ENCODE measurements at regions not wholly inside any gene's neighbourhood (a gene's known extent, or its start where the extent isn't known, plus 50 kb on each side); places are given as distances from the start of the nearest gene placed in this dataset.

- DNase-seq (ENCODE audit: low read depth) = no peak
- CTCF ChIA-PET = interaction anchor here (1.6 kb wide), 1 partner anchor 9 kb away, joined by 5 read pairs; no protein-coding TSS in a partner anchor
- POLR2A ChIA-PET = no interaction called here
- no peak for TF ChIP-seq CTCF (IDR thresholded peaks at IDR 0.05; ENCODE audit: insufficient read depth, low read depth, low read length)
- Histone ChIP-seq H3K27me3 (ENCODE audit: control insufficient read depth, insufficient read depth, low read length) (no peaks in the 10 kb centered on the region), H3K36me3 (ENCODE audit: control insufficient read depth, insufficient read depth, low read length) (no peaks in the 10 kb centered on the region), H3K4me3 (ENCODE audit: low read depth, low read length) (no peak overlapping the region)
These were observed 261.4 kb upstream of the USP15 start for GRCh38 chr12:61998791-61999190.

DNA sequence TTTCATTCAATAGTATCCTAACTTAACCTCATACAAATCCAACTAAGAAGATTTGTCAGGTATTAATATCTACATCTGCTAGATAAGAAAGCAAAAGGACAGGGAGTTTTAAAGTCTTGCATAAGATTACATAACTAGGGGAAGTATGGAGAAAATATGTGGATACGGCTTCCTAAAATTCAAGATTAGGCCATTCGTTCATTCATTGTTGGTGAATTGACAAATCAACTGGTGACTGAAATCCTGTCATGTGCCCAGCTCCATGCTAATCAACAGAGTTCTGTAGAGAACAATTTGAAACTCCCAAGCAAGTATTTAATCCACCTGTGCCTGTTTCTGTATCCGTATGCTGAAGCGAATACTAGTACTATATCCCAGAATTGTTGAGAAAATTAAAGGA lies 260.9 kb upstream of the USP15 start:
- ChIA-PET CTCF (interaction anchor here (1.6 kb wide), 1 partner anchor 8 kb away, joined by 5 read pairs; no protein-coding TSS in a partner anchor), POLR2A (no interaction called here)
- Histone ChIP-seq H3K27me3 (ENCODE audit: control insufficient read depth, insufficient read depth, low read length) (no peaks in the 10 kb centered on the region), H3K4me3 (ENCODE audit: low read depth, low read length) (no peak overlapping the region), H3K36me3 (ENCODE audit: control insufficient read depth, insufficient read depth, low read length) (no peaks in the 10 kb centered on the region)
- DNase-seq (ENCODE audit: low read depth) = no peak
- TF ChIP-seq CTCF (IDR thresholded peaks at IDR 0.05; ENCODE audit: insufficient read depth, low read depth, low read length) = no peak

DNA sequence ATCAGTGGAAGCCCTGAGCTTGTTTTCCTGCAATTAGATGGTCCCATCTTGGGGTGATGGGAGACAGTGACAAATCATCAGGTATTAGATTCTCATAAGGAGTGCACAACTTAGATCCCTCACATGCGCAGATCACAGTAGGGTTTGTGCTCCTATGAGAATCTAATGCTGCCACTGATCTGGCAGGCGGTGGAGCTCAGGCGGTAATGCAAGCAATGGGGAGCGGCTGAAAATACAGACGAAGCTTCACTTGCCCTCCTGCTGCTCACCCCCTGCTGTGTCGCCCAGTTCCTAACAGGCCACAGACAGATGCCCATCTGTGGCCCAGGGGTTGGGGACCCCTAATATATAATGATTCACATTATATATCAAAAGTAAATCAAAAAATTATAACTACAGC lies 258.8 kb upstream of the USP15 start:
- ChIA-PET POLR2A (no interaction called here), CTCF (interaction anchor here (0.9 to 1.2 kb wide), 3 partner anchors 8 to 26 kb away, joined by 3 to 4 read pairs (median 4); no protein-coding TSS in a partner anchor)
- Histone ChIP-seq H3K27me3 (ENCODE audit: control insufficient read depth, insufficient read depth, low read length) (no peaks in the 10 kb centered on the region), H3K4me3 (ENCODE audit: low read depth, low read length) (no peak overlapping the region), H3K36me3 (ENCODE audit: control insufficient read depth, insufficient read depth, low read length) (no peaks in the 10 kb centered on the region)
- no peak for DNase-seq (ENCODE audit: low read depth)
- no peak for TF ChIP-seq CTCF (IDR thresholded peaks at IDR 0.05; ENCODE audit: insufficient read depth, low read depth, low read length)

GRCh38 chr12:62003226-62003625 lies 257.0 kb upstream of the USP15 start:
- Histone ChIP-seq H3K36me3 (ENCODE audit: control insufficient read depth, insufficient read depth, low read length) (no peaks in the 10 kb centered on the region), H3K4me3 (ENCODE audit: low read depth, low read length) (no peak overlapping the region), H3K27me3 (ENCODE audit: control insufficient read depth, insufficient read depth, low read length) (no peaks in the 10 kb centered on the region)
- ChIA-PET POLR2A (no interaction called here), CTCF (no interaction called here)
- DNase-seq (ENCODE audit: low read depth) = no peak
- no peak for TF ChIP-seq CTCF (IDR thresholded peaks at IDR 0.05; ENCODE audit: insufficient read depth, low read depth, low read length)

GRCh38 chr12:62003701-62004100 lies 256.5 kb upstream of the USP15 start:
- POLR2A ChIA-PET = no interaction called here
- no peak overlapping the region for H3K4me3 ChIP-seq (ENCODE audit: low read depth, low read length)
- TF ChIP-seq CTCF (IDR thresholded peaks at IDR 0.05; ENCODE audit: insufficient read depth, low read depth, low read length) = no peak
- H3K36me3 ChIP-seq (ENCODE audit: control insufficient read depth, insufficient read depth, low read length) = no peaks in the 10 kb centered on the region
- CTCF ChIA-PET = no interaction called here
- no peak for DNase-seq (ENCODE audit: low read depth)
- H3K27me3 ChIP-seq (ENCODE audit: control insufficient read depth, insufficient read depth, low read length) = no peaks in the 10 kb centered on the region

All from BJ (cell line).